Ovary (tissue), 3 donors: ENCODE measurements at regions not wholly inside any gene's neighbourhood (a gene's known extent, or its start where the extent isn't known, plus 50 kb on each side); places are given as distances from the start of the nearest gene placed in this dataset.

ENCODE experiments used
- POLR2A ChIP-seq: fragments of 450-650 bp; IDR thresholded peaks from one replicate; pipeline ENCODE4 v1.6.1; 2017; ENCODE audit warnings: antibody characterized with exemption, mild to moderate bottlenecking, moderate library complexity
- TF ChIP-seq, protein P1 (sequence below), 3 donors: fragments of 450-650 bp in 2 of 3; fragments of 200-600 bp in 1 of 3; IDR thresholded peaks; one replicate each; pipeline versions ENCODE4 v1.5.1 to v1.8.0; 2016 to 2022; ENCODE audit warnings: antibody characterized with exemption in 3 of 3, mild to moderate bottlenecking in 1 of 3
- donor health status: DM: no; HTN: no; CAD: no.

DNA sequence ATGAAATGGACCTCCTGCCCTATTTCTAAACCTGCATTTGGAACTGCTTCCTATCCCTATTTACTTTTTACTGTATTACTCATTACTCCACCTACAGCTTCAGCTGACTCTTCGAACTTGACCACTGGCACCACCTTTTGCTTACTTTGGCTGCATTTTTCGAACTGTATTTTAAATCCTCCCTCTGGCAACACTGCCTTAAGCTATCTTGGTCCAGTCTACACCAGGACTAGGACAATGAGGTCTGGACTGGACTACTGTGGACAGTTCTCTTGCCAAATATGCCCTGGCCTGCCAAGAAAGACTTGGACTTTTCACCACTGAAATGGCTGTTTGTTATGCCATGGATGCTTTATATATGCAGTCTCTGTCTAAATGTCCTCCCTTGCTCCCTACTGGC is 328.1 kb downstream of the BTG1 start:
- TF ChIP-seq, protein P1, sequence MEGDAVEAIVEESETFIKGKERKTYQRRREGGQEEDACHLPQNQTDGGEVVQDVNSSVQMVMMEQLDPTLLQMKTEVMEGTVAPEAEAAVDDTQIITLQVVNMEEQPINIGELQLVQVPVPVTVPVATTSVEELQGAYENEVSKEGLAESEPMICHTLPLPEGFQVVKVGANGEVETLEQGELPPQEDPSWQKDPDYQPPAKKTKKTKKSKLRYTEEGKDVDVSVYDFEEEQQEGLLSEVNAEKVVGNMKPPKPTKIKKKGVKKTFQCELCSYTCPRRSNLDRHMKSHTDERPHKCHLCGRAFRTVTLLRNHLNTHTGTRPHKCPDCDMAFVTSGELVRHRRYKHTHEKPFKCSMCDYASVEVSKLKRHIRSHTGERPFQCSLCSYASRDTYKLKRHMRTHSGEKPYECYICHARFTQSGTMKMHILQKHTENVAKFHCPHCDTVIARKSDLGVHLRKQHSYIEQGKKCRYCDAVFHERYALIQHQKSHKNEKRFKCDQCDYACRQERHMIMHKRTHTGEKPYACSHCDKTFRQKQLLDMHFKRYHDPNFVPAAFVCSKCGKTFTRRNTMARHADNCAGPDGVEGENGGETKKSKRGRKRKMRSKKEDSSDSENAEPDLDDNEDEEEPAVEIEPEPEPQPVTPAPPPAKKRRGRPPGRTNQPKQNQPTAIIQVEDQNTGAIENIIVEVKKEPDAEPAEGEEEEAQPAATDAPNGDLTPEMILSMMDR (IDR thresholded peaks at IDR 0.05): no peak
- TF ChIP-seq POLR2A: no peak
